ENCODE measurements at regions not wholly inside any gene's neighbourhood (a gene's known extent, or its start where the extent isn't known, plus 50 kb on each side); places are given as distances from the start of the nearest gene placed in this dataset.

DNA sequence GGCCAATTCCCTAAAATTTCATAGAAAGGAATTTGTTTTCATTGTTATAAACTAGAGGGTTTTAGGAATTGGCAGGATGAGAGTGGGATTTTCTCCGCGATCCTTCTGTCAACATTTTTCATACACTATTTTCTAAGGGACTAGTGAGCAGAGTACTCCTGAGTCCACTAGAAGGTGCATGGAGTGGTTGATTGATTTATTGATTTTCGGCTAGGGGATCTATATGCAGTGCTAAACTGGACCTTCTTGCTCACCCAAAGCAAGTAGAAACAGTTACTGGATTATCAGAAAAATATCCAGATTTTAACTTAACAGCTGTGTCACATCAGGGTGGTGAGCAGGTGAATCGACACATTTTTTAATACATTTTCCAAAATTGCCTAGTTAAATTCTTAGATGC lies 159.9 kb upstream of the DTNA start:
- Histone ChIP-seq H3K23ac (ENCODE audit: low read depth, low read length, poor library complexity) (no peak overlapping the region), H3K4ac (ENCODE audit: low read length) (no peak overlapping the region), H3K18ac (ENCODE audit: low read length) (no peak overlapping the region), H2BK12ac (ENCODE audit: low read length) (no peak overlapping the region), H3K4me1 (ENCODE audit: control insufficient read depth in 2 of 2, insufficient read depth in 1 of 2, low read depth in 1 of 2, low read length in 2 of 2) (no peaks in the 10 kb centered on the region), H3K4me2 (ENCODE audit: insufficient read depth, low read length, poor library complexity, severe bottlenecking) (no peak overlapping the region), H2BK15ac (ENCODE audit: low read length) (no peak overlapping the region), H4K8ac (ENCODE audit: low read depth, low read length) (no peak overlapping the region), H3K9ac (ENCODE audit: low read depth, low read length, poor library complexity) (no peak overlapping the region), H2BK120ac (ENCODE audit: low read depth, low read length) (no peak overlapping the region), H3K4me3 (ENCODE audit: low read length in 2 of 2) (no peak overlapping the region), H4K91ac (ENCODE audit: low read depth, low read length, poor library complexity) (no peak overlapping the region), H3K27me3 (ENCODE audit: control insufficient read depth in 3 of 3, insufficient read depth in 3 of 3, low read depth in 1 of 3, low read length in 3 of 3) (no peaks in the 10 kb centered on the region), H2AK5ac (ENCODE audit: low read depth, low read length) (no peak overlapping the region), H2AFZ (ENCODE audit: low read length) (no peak overlapping the region), H3K9me3 (replicated peaks in 1 of 2; ENCODE audit: control insufficient read depth in 2 of 2, insufficient read depth in 1 of 2, low read depth in 1 of 2, low read length in 2 of 2) (no peaks in the 10 kb centered on the region), H3K36me3 (replicated peaks in 1 of 2; ENCODE audit: control insufficient read depth in 2 of 2, insufficient read depth in 2 of 2, low read length in 2 of 2) (no peaks in the 10 kb centered on the region), H3K27ac (replicated peaks; ENCODE audit: low read length) (no peak overlapping the region), H3K14ac (ENCODE audit: low read length) (no peak overlapping the region), H3K79me1 (ENCODE audit: low read depth, low read length) (no peaks in the 10 kb centered on the region), H2BK5ac (ENCODE audit: low read length) (no peak overlapping the region)
- no peak for DNase-seq (ENCODE audit: low spot score)
- no CpG with 5 or more reads among the region's 4 CpGs for WGBS, 2 donors (ENCODE audit: extremely low coverage in 2 of 2, insufficient read length in 2 of 2, insufficient replicate concordance in 1 of 2)

- no peaks in the 10 kb centered on the region for H3K4me1 ChIP-seq (ENCODE audit: control insufficient read depth in 2 of 2, insufficient read depth in 1 of 2, low read depth in 1 of 2, low read length in 2 of 2)
- H2BK5ac ChIP-seq (ENCODE audit: low read length) = no peak overlapping the region
- no peak overlapping the region for H2BK120ac ChIP-seq (ENCODE audit: low read depth, low read length)
- no peaks in the 10 kb centered on the region for H3K9me3 ChIP-seq (replicated peaks in 1 of 2; ENCODE audit: control insufficient read depth in 2 of 2, insufficient read depth in 1 of 2, low read depth in 1 of 2, low read length in 2 of 2)
- no peak for DNase-seq (ENCODE audit: low spot score)
- no CpG with 5 or more reads among the region's 1 CpG for WGBS, 2 donors (ENCODE audit: extremely low coverage in 2 of 2, insufficient read length in 2 of 2, insufficient replicate concordance in 1 of 2)
- H3K18ac ChIP-seq (ENCODE audit: low read length) = no peak overlapping the region
- H3K36me3 ChIP-seq (replicated peaks in 1 of 2; ENCODE audit: control insufficient read depth in 2 of 2, insufficient read depth in 2 of 2, low read length in 2 of 2) = no peaks in the 10 kb centered on the region
- no peak overlapping the region for H3K4ac ChIP-seq (ENCODE audit: low read length)
- H3K23ac ChIP-seq (ENCODE audit: low read depth, low read length, poor library complexity) = no peak overlapping the region
- H3K4me2 ChIP-seq (ENCODE audit: insufficient read depth, low read length, poor library complexity, severe bottlenecking) = no peak overlapping the region
- no peaks in the 10 kb centered on the region for H3K79me1 ChIP-seq (ENCODE audit: low read depth, low read length)
- H4K91ac ChIP-seq (ENCODE audit: low read depth, low read length, poor library complexity) = no peak overlapping the region
- no peak overlapping the region for H2AFZ ChIP-seq (ENCODE audit: low read length)
- H2AK5ac ChIP-seq (ENCODE audit: low read depth, low read length) = no peak overlapping the region
- H4K8ac ChIP-seq (ENCODE audit: low read depth, low read length) = no peak overlapping the region
- no peak overlapping the region for H2BK12ac ChIP-seq (ENCODE audit: low read length)
- H3K14ac ChIP-seq (ENCODE audit: low read length) = no peak overlapping the region
- H3K27me3 ChIP-seq (ENCODE audit: control insufficient read depth in 3 of 3, insufficient read depth in 3 of 3, low read depth in 1 of 3, low read length in 3 of 3) = no peaks in the 10 kb centered on the region
- H2BK15ac ChIP-seq (ENCODE audit: low read length) = no peak overlapping the region
- H3K27ac ChIP-seq (replicated peaks; ENCODE audit: low read length) = no peak overlapping the region
- H3K4me3 ChIP-seq (ENCODE audit: low read length in 2 of 2) = no peak overlapping the region
- no peak overlapping the region for H3K9ac ChIP-seq (ENCODE audit: low read depth, low read length, poor library complexity)
Measured at GRCh38 chr18:34550902-34551301, 159.2 kb upstream of the DTNA start.

GRCh38 chr18:34551824-34552223 lies 158.3 kb upstream of the DTNA start:
- no peak overlapping the region for H2AFZ ChIP-seq (ENCODE audit: low read length)
- no peak overlapping the region for H4K8ac ChIP-seq (ENCODE audit: low read depth, low read length)
- no peak overlapping the region for H4K91ac ChIP-seq (ENCODE audit: low read depth, low read length, poor library complexity)
- no peak overlapping the region for H2BK120ac ChIP-seq (ENCODE audit: low read depth, low read length)
- H3K23ac ChIP-seq (ENCODE audit: low read depth, low read length, poor library complexity) = no peak overlapping the region
- H2BK15ac ChIP-seq (ENCODE audit: low read length) = no peak overlapping the region
- no peak overlapping the region for H3K4ac ChIP-seq (ENCODE audit: low read length)
- H3K4me1 ChIP-seq (ENCODE audit: control insufficient read depth in 2 of 2, insufficient read depth in 1 of 2, low read depth in 1 of 2, low read length in 2 of 2) = no peaks in the 10 kb centered on the region
- H3K9me3 ChIP-seq (replicated peaks in 1 of 2; ENCODE audit: control insufficient read depth in 2 of 2, insufficient read depth in 1 of 2, low read depth in 1 of 2, low read length in 2 of 2) = no peaks in the 10 kb centered on the region
- WGBS, 2 donors (ENCODE audit: extremely low coverage in 2 of 2, insufficient read length in 2 of 2, insufficient replicate concordance in 1 of 2) = 100% methylated on average over 1 of the region's 2 CpGs; no CpG with 5 or more reads in 1 of the 2 donors
- no peak overlapping the region for H2AK5ac ChIP-seq (ENCODE audit: low read depth, low read length)
- no peak overlapping the region for H2BK12ac ChIP-seq (ENCODE audit: low read length)
- no peak overlapping the region for H3K14ac ChIP-seq (ENCODE audit: low read length)
- no peak overlapping the region for H3K18ac ChIP-seq (ENCODE audit: low read length)
- H3K79me1 ChIP-seq (ENCODE audit: low read depth, low read length) = no peaks in the 10 kb centered on the region
- no peak for DNase-seq (ENCODE audit: low spot score)
- no peak overlapping the region for H3K9ac ChIP-seq (ENCODE audit: low read depth, low read length, poor library complexity)
- no peak overlapping the region for H3K27ac ChIP-seq (replicated peaks; ENCODE audit: low read length)
- H3K4me3 ChIP-seq (ENCODE audit: low read length in 2 of 2) = no peak overlapping the region
- H2BK5ac ChIP-seq (ENCODE audit: low read length) = no peak overlapping the region
- no peaks in the 10 kb centered on the region for H3K36me3 ChIP-seq (replicated peaks in 1 of 2; ENCODE audit: control insufficient read depth in 2 of 2, insufficient read depth in 2 of 2, low read length in 2 of 2)
- no peaks in the 10 kb centered on the region for H3K27me3 ChIP-seq (ENCODE audit: control insufficient read depth in 3 of 3, insufficient read depth in 3 of 3, low read depth in 1 of 3, low read length in 3 of 3)
- no peak overlapping the region for H3K4me2 ChIP-seq (ENCODE audit: insufficient read depth, low read length, poor library complexity, severe bottlenecking)

GRCh38 chr18:34562252-34562870 lies 147.7 kb upstream of the DTNA start:
- H3K23ac ChIP-seq (ENCODE audit: low read depth, low read length, poor library complexity) = no peak overlapping the region
- H2BK15ac ChIP-seq (ENCODE audit: low read length) = no peak overlapping the region
- WGBS, 2 donors (ENCODE audit: extremely low coverage in 2 of 2, insufficient read length in 2 of 2, insufficient replicate concordance in 1 of 2) = 100% methylated on average over 1 of the region's 6 CpGs
- no peak overlapping the region for H3K4ac ChIP-seq (ENCODE audit: low read length)
- no peak overlapping the region for H3K4me3 ChIP-seq (ENCODE audit: low read length in 2 of 2)
- no peak overlapping the region for H2BK5ac ChIP-seq (ENCODE audit: low read length)
- H2AK5ac ChIP-seq (ENCODE audit: low read depth, low read length) = no peak overlapping the region
- no peak overlapping the region for H3K27ac ChIP-seq (replicated peaks; ENCODE audit: low read length)
- no peak overlapping the region for H4K91ac ChIP-seq (ENCODE audit: low read depth, low read length, poor library complexity)
- no peak overlapping the region for H3K4me2 ChIP-seq (ENCODE audit: insufficient read depth, low read length, poor library complexity, severe bottlenecking)
- no peaks in the 10 kb centered on the region for H3K36me3 ChIP-seq (replicated peaks in 1 of 2; ENCODE audit: control insufficient read depth in 2 of 2, insufficient read depth in 2 of 2, low read length in 2 of 2)
- no peak overlapping the region for H3K9ac ChIP-seq (ENCODE audit: low read depth, low read length, poor library complexity)
- H2BK12ac ChIP-seq (ENCODE audit: low read length) = no peak overlapping the region
- H4K8ac ChIP-seq (ENCODE audit: low read depth, low read length) = no peak overlapping the region
- H3K18ac ChIP-seq (ENCODE audit: low read length) = no peak overlapping the region
- no peak for DNase-seq (ENCODE audit: low spot score)
- H3K14ac ChIP-seq (ENCODE audit: low read length) = no peak overlapping the region
- no peak overlapping the region for H2AFZ ChIP-seq (ENCODE audit: low read length)
- no peaks in the 10 kb centered on the region for H3K79me1 ChIP-seq (ENCODE audit: low read depth, low read length)
- H3K9me3 ChIP-seq (replicated peaks in 1 of 2; ENCODE audit: control insufficient read depth in 2 of 2, insufficient read depth in 1 of 2, low read depth in 1 of 2, low read length in 2 of 2) = no peaks in the 10 kb centered on the region
- H3K27me3 ChIP-seq (ENCODE audit: control insufficient read depth in 3 of 3, insufficient read depth in 3 of 3, low read depth in 1 of 3, low read length in 3 of 3) = no peaks in the 10 kb centered on the region
- no peak overlapping the region for H2BK120ac ChIP-seq (ENCODE audit: low read depth, low read length)
- peaks cover 0 to 2% of the 10 kb centered on the region in 2 donors for H3K4me1 ChIP-seq (ENCODE audit: control insufficient read depth in 2 of 2, insufficient read depth in 1 of 2, low read depth in 1 of 2, low read length in 2 of 2)

All from neuronal stem cell (in vitro differentiated cells).